ENCODE measurements at regions not wholly inside any gene's neighbourhood (a gene's known extent, or its start where the extent isn't known, plus 50 kb on each side); places are given as distances from the start of the nearest gene placed in this dataset.

- DNase-seq (ENCODE audit: extremely low read depth in 1 of 4, low spot score in 3 of 4) (no peak), ATAC-seq (no peak), FAIRE-seq (no peak)
- 0% methylated on average over 2 of the region's 2 CpGs for WGBS (ENCODE audit: insufficient coverage, low coverage, missing lambda C conversion rate)
- POLR2A ChIA-PET: no interaction called here
- intact Hi-C loops (cut with micrococcal nuclease) (no loop called here), in situ Hi-C loops (cut with MboI) (no loop called here)
- Histone ChIP-seq H3K9ac (ENCODE audit: insufficient read depth in 1 of 2, low read depth in 2 of 2, low read length in 2 of 2) (no peak overlapping the region), H2AFZ (ENCODE audit: low read depth, low read length) (no peak overlapping the region), H3K27me3 (ENCODE audit: control insufficient read depth in 2 of 2, insufficient read depth in 2 of 2, low read length in 2 of 2) (no peaks in the 10 kb centered on the region), H3K9me1 (ENCODE audit: control insufficient read depth, insufficient read depth, low read length) (no peaks in the 10 kb centered on the region), H3K79me2 (ENCODE audit: control insufficient read depth, insufficient read depth, low read length) (no peaks in the 10 kb centered on the region), H4K20me1 (replicated peaks; ENCODE audit: control insufficient read depth, insufficient read depth, low read length) (no peaks in the 10 kb centered on the region), H3K4me1 (replicated peaks in 1 of 2; ENCODE audit: control insufficient read depth in 2 of 2, insufficient read depth in 2 of 2, low read length in 2 of 2) (no peaks in the 10 kb centered on the region), H3K36me3 (ENCODE audit: control insufficient read depth, insufficient read depth, low read length) (no peaks in the 10 kb centered on the region), H3K9me3 (replicated peaks; ENCODE audit: control insufficient read depth, insufficient read depth, low read depth, low read length) (no peaks in the 10 kb centered on the region), H3K4me3 (no peak overlapping the region), H3K4me2 (ENCODE audit: insufficient read depth, low read length) (no peak overlapping the region), H3K27ac (ENCODE audit: extremely low read depth, low read depth, low read length) (no peak overlapping the region)
- CTCF ChIA-PET (ENCODE audit: low intra/inter-chr PET ratio): no interaction called here
- no peak for TF ChIP-seq POLR2AphosphoS2 (IDR thresholded peaks at IDR 0.05; ENCODE audit: low read length)
- no peak for TF ChIP-seq CTCF (IDR thresholded peaks at IDR 0.05 in 2 of 3, conservative IDR thresholded peaks at IDR 0.05 in 1 of 3; ENCODE audit: insufficient read depth in 2 of 3, low read depth in 1 of 3, low read length in 3 of 3)
- TF ChIP-seq RNF219 (CRISPR knock-in tag; IDR thresholded peaks at IDR 0.05): no peak
- no peak for TF ChIP-seq PHF21A (IDR thresholded peaks at IDR 0.05; ENCODE audit: borderline replicate concordance, low read depth)
- no peak for TF ChIP-seq ARID4B (CRISPR knock-in tag; IDR thresholded peaks at IDR 0.05)
- TF ChIP-seq ZBTB7A (IDR thresholded peaks at IDR 0.05; ENCODE audit: borderline replicate concordance, control insufficient read depth, low read depth, low read length): no peak
- TF ChIP-seq SMARCA5 (IDR thresholded peaks at IDR 0.05): no peak
- TF ChIP-seq ZNF184 (CRISPR knock-in tag; IDR thresholded peaks at IDR 0.05): no peak
- TF ChIP-seq ZEB2 (IDR thresholded peaks at IDR 0.05): no peak
- no peak for TF ChIP-seq ADNP (tag; IDR thresholded peaks at IDR 0.05)
- no peak for TF ChIP-seq BCL6 (CRISPR knock-in tag; IDR thresholded peaks at IDR 0.05)
- no peak for TF ChIP-seq SIN3A (IDR thresholded peaks at IDR 0.05; ENCODE audit: borderline replicate concordance in 2 of 2, control insufficient read depth in 1 of 2, low read depth in 2 of 2, low read length in 2 of 2)
- no peak for TF ChIP-seq PHTF2 (CRISPR knock-in tag; IDR thresholded peaks at IDR 0.05)
- no peak for TF ChIP-seq FOXP1 (CRISPR knock-in tag; IDR thresholded peaks at IDR 0.05)
- no peak for TF ChIP-seq NEUROD1 (IDR thresholded peaks at IDR 0.05; ENCODE audit: borderline replicate concordance, low read depth, low read length, partially characterized antibody)
- TF ChIP-seq RBM14 (IDR thresholded peaks at IDR 0.05; ENCODE audit: borderline replicate concordance, insufficient read depth, low read depth, low read length): no peak
- BruUV-seq (replicated peaks): no TSS peak
Measured at GRCh38 chr20:21995461-21995860, 290.0 kb downstream of the PAX1 start.

All from K562 (cell line).